Fibroblast of mammary gland (primary cell): ENCODE measurements at regions not wholly inside any gene's neighbourhood (a gene's known extent, or its start where the extent isn't known, plus 50 kb on each side); places are given as distances from the start of the nearest gene placed in this dataset.
A peak's percentile ranks its signal among the peaks of the same experiment; 100 is the strongest.

Source experiments
- DNase-seq: peaks from one replicate; pipeline ENCODE4 v3.0.0-alpha.2; 2010; ENCODE audit warnings: low read depth
- H3K4me3 ChIP-seq: 2 replicates; pipeline ENCODE4 v1.5.1; 2011; ENCODE audit warnings: low read depth, mild to moderate bottlenecking, low read length, moderate library complexity; ENCODE audit not compliant: control insufficient read depth
- TF ChIP-seq, protein P1 (sequence below): conservative IDR thresholded peaks from 2 replicates; pipeline ENCODE4 v1.5.1; 2011; ENCODE audit warnings: low read depth, low read length, inconsistent platforms; ENCODE audit not compliant: control insufficient read depth, insufficient read depth

DNA sequence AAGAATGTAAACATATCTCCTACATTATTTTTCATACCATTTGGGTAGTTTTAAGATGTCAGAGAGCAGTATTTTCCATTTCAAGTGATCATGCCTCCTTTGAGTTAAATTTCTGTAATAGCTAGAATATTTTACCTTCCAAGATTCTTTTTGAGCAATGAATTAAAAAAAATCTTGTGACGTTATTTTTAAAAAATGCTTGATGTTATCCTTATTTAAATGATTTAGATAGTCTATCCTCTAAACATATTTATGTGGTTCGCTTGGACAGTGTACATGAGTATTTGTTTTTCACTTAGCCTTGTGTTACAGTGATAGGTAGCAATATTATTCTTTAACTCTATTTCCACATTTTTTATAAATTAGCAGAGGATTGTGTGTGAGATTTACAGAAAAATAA, 639.2 kb upstream of the CDH2 start:
- no peak for DNase-seq
- TF ChIP-seq, protein P1, sequence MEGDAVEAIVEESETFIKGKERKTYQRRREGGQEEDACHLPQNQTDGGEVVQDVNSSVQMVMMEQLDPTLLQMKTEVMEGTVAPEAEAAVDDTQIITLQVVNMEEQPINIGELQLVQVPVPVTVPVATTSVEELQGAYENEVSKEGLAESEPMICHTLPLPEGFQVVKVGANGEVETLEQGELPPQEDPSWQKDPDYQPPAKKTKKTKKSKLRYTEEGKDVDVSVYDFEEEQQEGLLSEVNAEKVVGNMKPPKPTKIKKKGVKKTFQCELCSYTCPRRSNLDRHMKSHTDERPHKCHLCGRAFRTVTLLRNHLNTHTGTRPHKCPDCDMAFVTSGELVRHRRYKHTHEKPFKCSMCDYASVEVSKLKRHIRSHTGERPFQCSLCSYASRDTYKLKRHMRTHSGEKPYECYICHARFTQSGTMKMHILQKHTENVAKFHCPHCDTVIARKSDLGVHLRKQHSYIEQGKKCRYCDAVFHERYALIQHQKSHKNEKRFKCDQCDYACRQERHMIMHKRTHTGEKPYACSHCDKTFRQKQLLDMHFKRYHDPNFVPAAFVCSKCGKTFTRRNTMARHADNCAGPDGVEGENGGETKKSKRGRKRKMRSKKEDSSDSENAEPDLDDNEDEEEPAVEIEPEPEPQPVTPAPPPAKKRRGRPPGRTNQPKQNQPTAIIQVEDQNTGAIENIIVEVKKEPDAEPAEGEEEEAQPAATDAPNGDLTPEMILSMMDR: no peak
- no peak overlapping the region for H3K4me3 ChIP-seq

DNA sequence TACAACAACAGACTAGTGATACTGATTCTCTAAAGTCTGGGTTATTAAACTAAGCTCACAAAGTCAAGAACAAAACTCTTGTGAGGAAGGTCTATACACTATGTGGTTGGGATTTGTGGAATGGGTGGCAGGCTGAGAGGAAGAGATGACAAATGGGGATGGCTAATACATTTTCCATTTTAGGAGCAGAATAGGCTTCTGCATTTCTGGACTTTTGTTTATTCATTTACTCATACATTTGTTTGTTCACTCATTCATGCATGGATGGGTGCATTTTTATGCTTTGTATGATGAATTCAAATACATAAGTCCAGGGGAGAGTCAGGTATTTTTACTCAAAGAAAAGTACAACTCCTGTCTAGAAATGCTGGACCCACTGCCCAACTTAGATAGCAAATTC, 637.4 kb upstream of the CDH2 start:
- TF ChIP-seq, protein P1: no peak
- no peak overlapping the region for H3K4me3 ChIP-seq
- DNase-seq: no peak

DNA sequence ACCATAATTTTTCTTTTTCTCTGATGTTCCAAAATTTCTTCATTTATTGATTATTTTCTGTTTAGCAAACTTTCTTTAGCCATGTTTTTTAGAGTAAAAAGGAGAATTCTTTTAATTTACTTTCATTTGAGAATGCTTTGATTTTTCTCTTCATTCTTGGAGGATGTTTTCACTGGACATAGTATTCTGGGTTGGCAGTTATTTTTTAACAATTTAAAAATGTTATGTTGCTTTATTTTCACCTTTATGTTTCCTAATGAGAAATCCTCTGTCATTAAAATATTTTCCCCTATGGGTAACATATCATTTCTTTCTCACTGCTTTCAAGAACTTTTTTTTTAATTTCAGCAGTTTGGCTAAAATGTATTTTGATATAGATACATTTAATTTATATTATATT, 631.4 kb upstream of the CDH2 start:
- TF ChIP-seq, protein P1: no peak
- DNase-seq: no peak
- H3K4me3 ChIP-seq: no peak overlapping the region

DNA sequence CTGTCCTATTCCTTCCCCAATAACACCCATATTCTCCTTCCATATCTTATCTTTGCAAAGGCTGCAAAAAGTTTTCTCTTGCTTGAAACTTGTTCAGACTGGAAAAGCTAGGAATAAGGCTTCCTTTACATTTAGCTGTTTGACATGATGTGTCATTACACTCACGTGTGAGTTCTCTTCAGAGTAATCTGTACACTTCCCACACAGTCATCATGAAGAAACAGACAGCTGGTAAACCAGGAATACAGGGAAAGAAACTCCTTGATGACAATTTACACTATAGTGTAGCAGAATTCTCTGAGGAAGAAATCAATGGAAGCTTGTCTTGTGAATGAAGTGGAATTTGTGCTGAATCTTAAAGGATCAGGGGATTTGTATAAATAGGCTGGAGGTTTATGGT, 628.6 kb upstream of the CDH2 start:
- TF ChIP-seq, protein P1: no peak
- H3K4me3 ChIP-seq: no peak overlapping the region
- no peak for DNase-seq

DNA sequence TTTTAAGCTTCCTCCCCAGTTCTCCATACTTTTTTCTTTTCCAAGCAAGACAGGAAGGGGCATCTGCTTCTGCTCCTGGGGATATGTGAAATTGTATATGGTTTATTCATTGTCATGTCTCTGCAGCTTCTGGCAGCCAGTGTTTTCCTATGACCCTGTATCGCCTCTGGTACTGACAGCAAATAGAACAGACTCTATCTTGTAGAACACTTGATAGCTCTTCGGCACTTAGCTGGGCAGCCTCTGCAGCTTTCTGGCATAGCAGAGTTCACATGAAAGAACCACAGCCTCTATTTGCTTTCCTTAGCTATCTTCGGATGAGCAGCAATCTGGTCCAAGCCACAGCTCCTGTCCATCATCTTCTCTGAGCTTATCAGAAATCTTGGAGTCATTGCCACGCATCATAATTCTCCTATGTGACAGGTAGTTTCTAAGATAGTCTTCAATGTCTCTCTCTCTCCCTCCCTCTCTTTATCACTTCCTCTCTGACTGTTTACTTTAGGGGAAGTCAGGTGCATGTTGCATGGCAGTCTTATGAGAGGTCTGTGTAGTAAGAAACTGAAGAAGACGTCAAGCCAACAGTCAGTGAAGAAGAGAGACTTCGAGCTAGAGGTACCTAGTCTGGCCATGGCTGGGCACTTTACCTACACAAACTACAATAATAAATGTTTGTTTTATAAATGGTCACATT, 627.7 kb upstream of the CDH2 start:
- TF ChIP-seq, protein P1: no peak
- H3K4me3 ChIP-seq: no peak overlapping the region
- DNase-seq: no peak

DNA sequence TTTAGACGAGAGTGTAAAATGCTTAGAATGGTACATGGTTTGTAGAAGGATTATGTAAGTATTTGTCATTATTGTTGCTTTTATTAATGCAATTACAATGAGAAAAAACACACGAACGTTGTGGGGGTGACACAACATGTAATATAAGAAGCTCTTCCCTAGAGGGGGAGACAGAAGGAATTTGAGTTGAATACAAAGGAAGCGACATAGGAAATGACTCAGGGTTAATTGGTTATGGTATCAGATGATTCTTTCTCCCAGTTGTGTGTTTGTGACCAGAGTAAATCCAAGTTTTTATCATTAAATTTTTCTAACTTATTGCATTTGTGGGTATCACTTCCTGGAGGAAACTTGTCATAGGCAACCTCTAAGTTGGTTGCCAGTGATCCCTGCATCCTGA, 625.6 kb upstream of the CDH2 start:
- peak; percentile 47 for DNase-seq
- TF ChIP-seq, protein P1: no peak
- no peak overlapping the region for H3K4me3 ChIP-seq

DNA sequence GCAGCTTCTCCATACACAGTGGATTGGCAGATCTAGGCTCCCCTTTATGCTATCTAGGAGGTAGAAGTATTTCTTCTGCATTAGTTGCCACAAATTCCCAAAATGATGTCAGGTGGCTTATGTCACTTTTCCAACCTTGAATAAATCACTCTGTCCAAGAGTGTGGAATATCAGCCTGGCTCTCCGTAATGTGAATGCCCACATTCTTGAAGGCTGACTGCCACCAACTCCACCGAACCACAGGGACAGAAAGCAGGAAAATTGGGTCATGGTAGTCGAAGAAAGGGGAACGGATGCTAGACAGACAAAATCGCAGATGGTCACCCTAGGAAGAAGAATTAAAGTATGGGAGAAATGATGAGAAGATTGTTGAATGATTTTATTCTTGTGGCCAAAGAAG, 624.9 kb upstream of the CDH2 start:
- TF ChIP-seq, protein P1: no peak
- DNase-seq: no peak
- H3K4me3 ChIP-seq: no peak overlapping the region
